SK-N-SH treated with all-trans-retinoic acid at 6 μM for 48 hours (cell line): ENCODE measurements at regions not wholly inside any gene's neighbourhood (a gene's known extent, or its start where the extent isn't known, plus 50 kb on each side); places are given as distances from the start of the nearest gene placed in this dataset.

Source experiments
- ATAC-seq: fragments of 200-7000 bp; cut with Tn5 transposase; 3 replicates; pipeline ENCODE4 v1.9.1; 2020; ENCODE audit warnings: mild to moderate bottlenecking, moderate library complexity
- ARNTL ChIP-seq: fragments of 450-650 bp; formaldehyde crosslinking; IDR thresholded peaks from 2 replicates; pipeline ENCODE4 v1.5.0; 2020; ENCODE audit warnings: low read depth, mild to moderate bottlenecking, moderate library complexity, borderline replicate concordance
- BACH2 ChIP-seq: fragments of 250-450 bp; sonication (Bioruptor Pico); IDR thresholded peaks from 2 replicates; pipeline ENCODE4 v1.9.0; 2021; ENCODE audit warnings: mild to moderate bottlenecking, borderline replicate concordance
- CREB5 ChIP-seq: fragments of 250-450 bp; sonication (Bioruptor Pico); IDR thresholded peaks from 2 replicates; pipeline ENCODE4 v1.5.1; 2020; ENCODE audit warnings: low read depth, mild to moderate bottlenecking, moderate library complexity
- CSDC2 ChIP-seq: fragments of 250-450 bp; sonication (Bioruptor Pico); IDR thresholded peaks from 2 replicates; pipeline ENCODE4 v1.5.0; 2020; ENCODE audit warnings: mild to moderate bottlenecking, moderate library complexity
- CSRNP3 ChIP-seq: fragments of 250-450 bp; sonication (Bioruptor Pico); IDR thresholded peaks from 2 replicates; pipeline ENCODE4 v1.5.1; 2021; ENCODE audit warnings: mild to moderate bottlenecking, moderate library complexity
- ESRRG ChIP-seq: fragments of 250-450 bp; sonication (Bioruptor Pico); IDR thresholded peaks from 2 replicates; pipeline ENCODE4 v1.6.1; 2021; ENCODE audit warnings: mild to moderate bottlenecking
- ISL1 ChIP-seq: fragments of 250-450 bp; sonication (Bioruptor Pico); IDR thresholded peaks from 2 replicates; pipeline ENCODE4 v2.1.2; 2022; ENCODE audit warnings: mild to moderate bottlenecking, moderate library complexity
- OSR1 ChIP-seq: fragments of 250-450 bp; sonication (Bioruptor Pico); IDR thresholded peaks from 2 replicates; pipeline ENCODE4 v1.8.0; 2022; ENCODE audit warnings: moderate library complexity, mild to moderate bottlenecking, inconsistent platforms
- PATZ1 ChIP-seq: fragments of 250-450 bp; sonication (Bioruptor Pico); IDR thresholded peaks from 2 replicates; pipeline ENCODE4 v1.8.0; 2020; ENCODE audit warnings: mild to moderate bottlenecking, moderate library complexity, borderline replicate concordance
- POU6F1 ChIP-seq: fragments of 250-450 bp; sonication (Bioruptor Pico); IDR thresholded peaks from 2 replicates; pipeline ENCODE4 v1.8.0; 2021; ENCODE audit warnings: low read depth, mild to moderate bottlenecking, moderate library complexity, borderline replicate concordance
- PPARA ChIP-seq: fragments of 250-450 bp; sonication (Bioruptor Pico); IDR thresholded peaks from 2 replicates; pipeline ENCODE4 v1.5.0; 2020; ENCODE audit warnings: mild to moderate bottlenecking, borderline replicate concordance
- RARB ChIP-seq: fragments of 250-450 bp; sonication (Bioruptor Pico); IDR thresholded peaks from 2 replicates; pipeline ENCODE4 v1.8.0; 2021; ENCODE audit warnings: mild to moderate bottlenecking, moderate library complexity
- SNAI2 ChIP-seq: fragments of 250-450 bp; sonication (Bioruptor Pico); IDR thresholded peaks from 2 replicates; pipeline ENCODE4 v1.5.0; 2020; ENCODE audit warnings: mild to moderate bottlenecking, moderate library complexity
- TCF4 ChIP-seq: fragments of 250-450 bp; sonication (Bioruptor Pico); IDR thresholded peaks from 2 replicates; pipeline ENCODE4 v1.8.0; 2021; ENCODE audit warnings: mild to moderate bottlenecking, moderate library complexity, borderline replicate concordance
- TSHZ2 ChIP-seq: fragments of 250-450 bp; sonication (Bioruptor Pico); IDR thresholded peaks from 2 replicates; pipeline ENCODE4 v1.5.0; 2020; ENCODE audit warnings: mild to moderate bottlenecking, moderate library complexity
- ZC3H10 ChIP-seq: fragments of 250-450 bp; sonication (Bioruptor Pico); IDR thresholded peaks from 2 replicates; pipeline ENCODE4 v1.5.1; 2021; ENCODE audit warnings: mild to moderate bottlenecking, moderate library complexity
- ZFP30 ChIP-seq: fragments of 450-650 bp; formaldehyde crosslinking; IDR thresholded peaks from 2 replicates; pipeline ENCODE4 v1.5.0; 2022; ENCODE audit warnings: mild to moderate bottlenecking, moderate library complexity
- ZNF565 ChIP-seq: fragments of 450-650 bp; formaldehyde crosslinking; conservative IDR thresholded peaks from 2 replicates; pipeline ENCODE4 v1.5.0; 2020; ENCODE audit warnings: low read depth, mild to moderate bottlenecking, moderate library complexity
- ZNF70 ChIP-seq: fragments of 450-650 bp; formaldehyde crosslinking; IDR thresholded peaks from 2 replicates; pipeline ENCODE4 v1.5.0; 2020; ENCODE audit warnings: mild to moderate bottlenecking, moderate library complexity
- ZNF8 ChIP-seq: fragments of 450-650 bp; formaldehyde crosslinking; IDR thresholded peaks from 2 replicates; pipeline ENCODE4 v1.5.0; 2020; ENCODE audit warnings: mild to moderate bottlenecking, moderate library complexity

GRCh38 chr16:86118467-86119307 is 219.7 kb downstream of the IRF8 start:
- ATAC-seq, result no peak
- TF ChIP-seq RARB (no peak), PATZ1 (CRISPR knock-in tag) (no peak), ARNTL (CRISPR knock-in tag) (no peak), ZNF70 (CRISPR knock-in tag) (no peak), TSHZ2 (CRISPR knock-in tag) (no peak), ZFP30 (CRISPR knock-in tag) (no peak)

- TF ChIP-seq TCF4, result no peak
- TF ChIP-seq CSRNP3 (CRISPR knock-in tag), result no peak
- TF ChIP-seq TSHZ2 (CRISPR knock-in tag), result no peak
- no peak for TF ChIP-seq ZC3H10
- TF ChIP-seq SNAI2 (CRISPR knock-in tag), result no peak
- TF ChIP-seq ARNTL (CRISPR knock-in tag), result no peak
- TF ChIP-seq ZFP30 (CRISPR knock-in tag), result no peak
- TF ChIP-seq ZNF70 (CRISPR knock-in tag), result no peak
- no peak for TF ChIP-seq RARB
- no peak for TF ChIP-seq POU6F1 (CRISPR knock-in tag)
- TF ChIP-seq ISL1 (CRISPR knock-in tag), result no peak
- TF ChIP-seq CSDC2 (CRISPR knock-in tag), result no peak
- TF ChIP-seq PPARA, result no peak
- TF ChIP-seq CREB5 (CRISPR knock-in tag), result no peak
- no peak for TF ChIP-seq ZNF565
- no peak for TF ChIP-seq BACH2
- no peak for TF ChIP-seq OSR1 (CRISPR knock-in tag)
- TF ChIP-seq ZNF8 (CRISPR knock-in tag), result no peak
- TF ChIP-seq ESRRG (CRISPR knock-in tag), result no peak
- ATAC-seq, result no peak
Observed at GRCh38 chr16:86120201-86121192, 221.5 kb downstream of the IRF8 start.
